GM23338 (cell line): ENCODE measurements at regions not wholly inside any gene's neighbourhood (a gene's known extent, or its start where the extent isn't known, plus 50 kb on each side); places are given as distances from the start of the nearest gene placed in this dataset.

Experiments
- ATAC-seq: fragments of 200-7000 bp; cut with Tn5 transposase; 3 replicates; pipeline ENCODE4 v1.9.1; 2020
- DNase-seq: peaks from one replicate; pipeline ENCODE4 v3.0.0-alpha.2; 2015; ENCODE audit warnings: low spot score
- H2AFZ ChIP-seq: fragments of 200-600 bp; sonication (generic); 2 replicates; pipeline ENCODE4 v1.8.0; 2016; ENCODE audit warnings: antibody characterized with exemption, mild to moderate bottlenecking, moderate library complexity
- H3F3A ChIP-seq: fragments of 200-600 bp; sonication (generic); replicated peaks from 2 replicates; pipeline ENCODE4 v1.8.0; 2017; ENCODE audit warnings: antibody characterized with exemption, mixed run types, low read depth
- H3K27ac ChIP-seq: fragments of 200-600 bp; sonication (generic); 2 replicates; pipeline ENCODE4 v1.6.1; 2016; ENCODE audit warnings: low read depth
- H3K27me3 ChIP-seq: fragments of 200-600 bp; sonication (generic); 2 replicates; pipeline ENCODE4 v1.8.0; 2016; ENCODE audit warnings: mild to moderate bottlenecking, mixed run types, moderate library complexity; ENCODE audit not compliant: insufficient read depth
- H3K36me3 ChIP-seq: fragments of 200-600 bp; sonication (generic); 2 replicates; pipeline ENCODE4 v1.8.0; 2016; ENCODE audit warnings: mild to moderate bottlenecking; ENCODE audit not compliant: insufficient read depth
- H3K4me1 ChIP-seq: fragments of 200-600 bp; sonication (generic); 2 replicates; pipeline ENCODE4 v1.8.0; 2016; ENCODE audit warnings: mild to moderate bottlenecking, moderate library complexity; ENCODE audit not compliant: insufficient read depth
- H3K4me2 ChIP-seq: fragments of 200-600 bp; sonication (generic); 2 replicates; pipeline ENCODE4 v1.7.1; 2017; ENCODE audit warnings: mixed run types
- H3K4me3 ChIP-seq: fragments of 200-600 bp; sonication (generic); 2 replicates; pipeline ENCODE4 v1.6.1; 2016; ENCODE audit warnings: mixed run types
- H3K79me2 ChIP-seq: fragments of 200-600 bp; sonication (generic); replicated peaks from 2 replicates; pipeline ENCODE4 v1.8.0; 2017; ENCODE audit warnings: mild to moderate bottlenecking; ENCODE audit not compliant: insufficient read depth
- H3K9me2 ChIP-seq: fragments of 200-600 bp; sonication (generic); 2 replicates; pipeline ENCODE4 v1.8.0; 2017; ENCODE audit not compliant: insufficient read depth
- H4K20me1 ChIP-seq: fragments of 200-600 bp; sonication (generic); replicated peaks from 2 replicates; pipeline ENCODE4 v1.8.0; 2017; ENCODE audit warnings: mild to moderate bottlenecking; ENCODE audit not compliant: insufficient read depth
- H3K27ac Mint-ChIP-seq: 2 replicates; pipeline ENCODE4 v1.8.0; 2020; ENCODE audit warnings: inconsistent platforms, mild to moderate bottlenecking, moderate library complexity, mixed read lengths
- H3K27me3 Mint-ChIP-seq: 3 replicates; pipeline ENCODE4 v1.8.0; 2022; ENCODE audit warnings: low read depth, mild to moderate bottlenecking, moderate library complexity, mixed read lengths, inconsistent platforms; ENCODE audit not compliant: insufficient read depth, poor library complexity
- H3K36me3 Mint-ChIP-seq: 3 replicates; pipeline ENCODE4 v1.8.0; 2021; ENCODE audit warnings: low read depth, mild to moderate bottlenecking, inconsistent platforms, moderate library complexity, mixed read lengths
- H3K4me1 Mint-ChIP-seq: 3 replicates; pipeline ENCODE4 v1.8.0; 2020; ENCODE audit warnings: mild to moderate bottlenecking, inconsistent platforms, mixed read lengths
- H3K4me3 Mint-ChIP-seq: 3 replicates; pipeline ENCODE4 v1.8.0; 2021; ENCODE audit warnings: moderate library complexity, mild to moderate bottlenecking, inconsistent platforms, mixed read lengths
- H3K9me3 Mint-ChIP-seq: 3 replicates; pipeline ENCODE4 v1.8.0; 2020; ENCODE audit warnings: moderate library complexity, mild to moderate bottlenecking, inconsistent platforms, mixed read lengths
- EZH2phosphoT487 ChIP-seq: fragments of 200-600 bp; sonication (generic); IDR thresholded peaks from one replicate; pipeline ENCODE4 v1.8.1; 2018; ENCODE audit warnings: antibody characterized with exemption; ENCODE audit not compliant: unreplicated experiment
- NANOG ChIP-seq: IDR thresholded peaks from 2 replicates; pipeline ENCODE4 v1.6.1; 2016; ENCODE audit warnings: antibody characterized with exemption, borderline replicate concordance
- ZNF114 ChIP-seq: fragments of 250-450 bp; sonication (Bioruptor Pico); IDR thresholded peaks from 2 replicates; pipeline ENCODE4 v1.5.0; 2020; ENCODE audit warnings: mild to moderate bottlenecking, moderate library complexity
- ZNF331 ChIP-seq: fragments of 250-450 bp; sonication (Bioruptor Pico); IDR thresholded peaks from 2 replicates; pipeline ENCODE4 v1.5.0; 2020; ENCODE audit warnings: low read depth, mild to moderate bottlenecking, moderate library complexity
- TF ChIP-seq, protein P1 (sequence below), 2 experiments: fragments of 200-600 bp in 1 of 2; sonication (generic) in 1 of 2; conservative IDR thresholded peaks; 2 replicates each; pipeline versions ENCODE4 v1.5.1 to v1.6.1; 2016 to 2017; ENCODE audit warnings: antibody characterized with exemption in 2 of 2, low read depth in 2 of 2, mild to moderate bottlenecking in 2 of 2, moderate library complexity in 1 of 2
- TF ChIP-seq, protein P2 (sequence below): fragments of 250-450 bp; sonication (Bioruptor Pico); IDR thresholded peaks from 2 replicates; pipeline ENCODE4 v1.5.0; 2020; ENCODE audit warnings: mild to moderate bottlenecking, moderate library complexity
- TF ChIP-seq, protein P3 (sequence below): IDR thresholded peaks from 2 replicates; pipeline ENCODE4 v1.6.1; 2016; ENCODE audit warnings: antibody characterized with exemption

DNA sequence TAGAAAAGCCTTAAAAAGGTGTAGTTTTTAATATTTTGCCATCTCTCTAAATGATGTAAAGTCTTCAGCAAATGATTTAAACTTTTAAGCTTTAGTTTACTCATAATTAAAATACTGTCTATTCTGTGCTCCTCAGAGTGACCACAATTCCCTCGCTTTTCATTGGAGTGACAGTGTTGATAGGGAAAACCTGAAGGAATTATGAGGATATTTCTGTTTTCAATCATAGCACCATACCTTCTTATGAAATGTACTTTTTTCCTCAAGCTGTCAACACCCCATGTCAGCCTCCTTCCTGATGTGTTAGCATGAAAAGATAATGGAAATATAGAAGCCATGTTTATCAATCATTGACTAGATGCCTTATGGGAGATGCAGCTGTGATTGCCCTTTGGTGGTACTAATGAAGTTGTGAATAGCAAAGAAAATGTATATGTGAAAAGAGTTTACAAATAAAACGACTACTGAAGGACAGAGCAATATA is 145.4 kb upstream of the EYS start:
- Histone ChIP-seq H3K9me2 (peaks cover 2% of the 10 kb centered on the region; the same call in 1 of the 2 replicates), H3K27me3 (no peaks in the 10 kb centered on the region), H3K4me1 (no peaks in the 10 kb centered on the region), H3K4me3 (no peak overlapping the region), H3K4me2 (no peak overlapping the region), H3K27ac (no peak overlapping the region), H3F3A (no peaks in the 10 kb centered on the region), H2AFZ (no peak overlapping the region), H4K20me1 (no peaks in the 10 kb centered on the region), H3K36me3 (no peaks in the 10 kb centered on the region), H3K79me2 (no peaks in the 10 kb centered on the region)
- no peak for ATAC-seq
- DNase-seq = no peak
- H3K4me3 Mint-ChIP-seq = no peak overlapping the region
- no peaks in the 10 kb centered on the region for H3K4me1 Mint-ChIP-seq
- TF ChIP-seq, protein P1, sequence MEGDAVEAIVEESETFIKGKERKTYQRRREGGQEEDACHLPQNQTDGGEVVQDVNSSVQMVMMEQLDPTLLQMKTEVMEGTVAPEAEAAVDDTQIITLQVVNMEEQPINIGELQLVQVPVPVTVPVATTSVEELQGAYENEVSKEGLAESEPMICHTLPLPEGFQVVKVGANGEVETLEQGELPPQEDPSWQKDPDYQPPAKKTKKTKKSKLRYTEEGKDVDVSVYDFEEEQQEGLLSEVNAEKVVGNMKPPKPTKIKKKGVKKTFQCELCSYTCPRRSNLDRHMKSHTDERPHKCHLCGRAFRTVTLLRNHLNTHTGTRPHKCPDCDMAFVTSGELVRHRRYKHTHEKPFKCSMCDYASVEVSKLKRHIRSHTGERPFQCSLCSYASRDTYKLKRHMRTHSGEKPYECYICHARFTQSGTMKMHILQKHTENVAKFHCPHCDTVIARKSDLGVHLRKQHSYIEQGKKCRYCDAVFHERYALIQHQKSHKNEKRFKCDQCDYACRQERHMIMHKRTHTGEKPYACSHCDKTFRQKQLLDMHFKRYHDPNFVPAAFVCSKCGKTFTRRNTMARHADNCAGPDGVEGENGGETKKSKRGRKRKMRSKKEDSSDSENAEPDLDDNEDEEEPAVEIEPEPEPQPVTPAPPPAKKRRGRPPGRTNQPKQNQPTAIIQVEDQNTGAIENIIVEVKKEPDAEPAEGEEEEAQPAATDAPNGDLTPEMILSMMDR (conservative IDR thresholded peaks at IDR 0.05; ENCODE audit: low read depth in 2 of 2) = no peak
- TF ChIP-seq NANOG (no peak), EZH2phosphoT487 (no peak), ZNF331 (CRISPR knock-in tag) (no peak), ZNF114 (CRISPR knock-in tag) (no peak)
- TF ChIP-seq, protein P2, sequence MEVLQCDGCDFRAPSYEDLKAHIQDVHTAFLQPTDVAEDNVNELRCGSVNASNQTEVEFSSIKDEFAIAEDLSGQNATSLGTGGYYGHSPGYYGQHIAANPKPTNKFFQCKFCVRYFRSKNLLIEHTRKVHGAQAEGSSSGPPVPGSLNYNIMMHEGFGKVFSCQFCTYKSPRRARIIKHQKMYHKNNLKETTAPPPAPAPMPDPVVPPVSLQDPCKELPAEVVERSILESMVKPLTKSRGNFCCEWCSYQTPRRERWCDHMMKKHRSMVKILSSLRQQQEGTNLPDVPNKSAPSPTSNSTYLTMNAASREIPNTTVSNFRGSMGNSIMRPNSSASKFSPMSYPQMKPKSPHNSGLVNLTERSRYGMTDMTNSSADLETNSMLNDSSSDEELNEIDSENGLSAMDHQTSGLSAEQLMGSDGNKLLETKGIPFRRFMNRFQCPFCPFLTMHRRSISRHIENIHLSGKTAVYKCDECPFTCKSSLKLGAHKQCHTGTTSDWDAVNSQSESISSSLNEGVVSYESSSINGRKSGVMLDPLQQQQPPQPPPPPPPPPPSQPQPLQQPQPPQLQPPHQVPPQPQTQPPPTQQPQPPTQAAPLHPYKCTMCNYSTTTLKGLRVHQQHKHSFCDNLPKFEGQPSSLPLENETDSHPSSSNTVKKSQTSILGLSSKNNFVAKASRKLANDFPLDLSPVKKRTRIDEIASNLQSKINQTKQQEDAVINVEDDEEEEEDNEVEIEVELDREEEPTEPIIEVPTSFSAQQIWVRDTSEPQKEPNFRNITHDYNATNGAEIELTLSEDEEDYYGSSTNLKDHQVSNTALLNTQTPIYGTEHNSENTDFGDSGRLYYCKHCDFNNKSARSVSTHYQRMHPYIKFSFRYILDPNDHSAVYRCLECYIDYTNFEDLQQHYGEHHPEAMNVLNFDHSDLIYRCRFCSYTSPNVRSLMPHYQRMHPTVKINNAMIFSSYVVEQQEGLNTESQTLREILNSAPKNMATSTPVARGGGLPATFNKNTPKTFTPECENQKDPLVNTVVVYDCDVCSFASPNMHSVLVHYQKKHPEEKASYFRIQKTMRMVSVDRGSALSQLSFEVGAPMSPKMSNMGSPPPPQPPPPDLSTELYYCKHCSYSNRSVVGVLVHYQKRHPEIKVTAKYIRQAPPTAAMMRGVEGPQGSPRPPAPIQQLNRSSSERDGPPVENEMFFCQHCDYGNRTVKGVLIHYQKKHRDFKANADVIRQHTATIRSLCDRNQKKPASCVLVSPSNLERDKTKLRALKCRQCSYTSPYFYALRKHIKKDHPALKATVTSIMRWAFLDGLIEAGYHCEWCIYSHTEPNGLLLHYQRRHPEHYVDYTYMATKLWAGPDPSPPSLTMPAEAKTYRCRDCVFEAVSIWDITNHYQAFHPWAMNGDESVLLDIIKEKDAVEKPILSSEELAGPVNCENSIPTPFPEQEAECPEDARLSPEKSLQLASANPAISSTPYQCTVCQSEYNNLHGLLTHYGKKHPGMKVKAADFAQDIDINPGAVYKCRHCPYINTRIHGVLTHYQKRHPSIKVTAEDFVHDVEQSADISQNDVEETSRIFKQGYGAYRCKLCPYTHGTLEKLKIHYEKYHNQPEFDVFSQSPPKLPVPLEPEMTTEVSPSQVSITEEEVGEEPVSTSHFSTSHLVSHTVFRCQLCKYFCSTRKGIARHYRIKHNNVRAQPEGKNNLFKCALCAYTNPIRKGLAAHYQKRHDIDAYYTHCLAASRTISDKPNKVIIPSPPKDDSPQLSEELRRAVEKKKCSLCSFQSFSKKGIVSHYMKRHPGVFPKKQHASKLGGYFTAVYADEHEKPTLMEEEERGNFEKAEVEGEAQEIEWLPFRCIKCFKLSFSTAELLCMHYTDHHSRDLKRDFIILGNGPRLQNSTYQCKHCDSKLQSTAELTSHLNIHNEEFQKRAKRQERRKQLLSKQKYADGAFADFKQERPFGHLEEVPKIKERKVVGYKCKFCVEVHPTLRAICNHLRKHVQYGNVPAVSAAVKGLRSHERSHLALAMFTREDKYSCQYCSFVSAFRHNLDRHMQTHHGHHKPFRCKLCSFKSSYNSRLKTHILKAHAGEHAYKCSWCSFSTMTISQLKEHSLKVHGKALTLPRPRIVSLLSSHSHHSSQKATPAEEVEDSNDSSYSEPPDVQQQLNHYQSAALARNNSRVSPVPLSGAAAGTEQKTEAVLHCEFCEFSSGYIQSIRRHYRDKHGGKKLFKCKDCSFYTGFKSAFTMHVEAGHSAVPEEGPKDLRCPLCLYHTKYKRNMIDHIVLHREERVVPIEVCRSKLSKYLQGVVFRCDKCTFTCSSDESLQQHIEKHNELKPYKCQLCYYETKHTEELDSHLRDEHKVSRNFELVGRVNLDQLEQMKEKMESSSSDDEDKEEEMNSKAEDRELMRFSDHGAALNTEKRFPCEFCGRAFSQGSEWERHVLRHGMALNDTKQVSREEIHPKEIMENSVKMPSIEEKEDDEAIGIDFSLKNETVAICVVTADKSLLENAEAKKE = no peak
- TF ChIP-seq, protein P3, sequence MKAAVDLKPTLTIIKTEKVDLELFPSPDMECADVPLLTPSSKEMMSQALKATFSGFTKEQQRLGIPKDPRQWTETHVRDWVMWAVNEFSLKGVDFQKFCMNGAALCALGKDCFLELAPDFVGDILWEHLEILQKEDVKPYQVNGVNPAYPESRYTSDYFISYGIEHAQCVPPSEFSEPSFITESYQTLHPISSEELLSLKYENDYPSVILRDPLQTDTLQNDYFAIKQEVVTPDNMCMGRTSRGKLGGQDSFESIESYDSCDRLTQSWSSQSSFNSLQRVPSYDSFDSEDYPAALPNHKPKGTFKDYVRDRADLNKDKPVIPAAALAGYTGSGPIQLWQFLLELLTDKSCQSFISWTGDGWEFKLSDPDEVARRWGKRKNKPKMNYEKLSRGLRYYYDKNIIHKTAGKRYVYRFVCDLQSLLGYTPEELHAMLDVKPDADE = no peak
- peaks cover 11% of the 10 kb centered on the region; the same call in 2 of the 3 replicates for H3K36me3 Mint-ChIP-seq
- no peak overlapping the region for H3K27ac Mint-ChIP-seq
- H3K9me3 Mint-ChIP-seq = peaks cover 19% of the 10 kb centered on the region
- H3K27me3 Mint-ChIP-seq = no peaks in the 10 kb centered on the region
